ENCODE measurements at regions not wholly inside any gene's neighbourhood (a gene's known extent, or its start where the extent isn't known, plus 50 kb on each side); places are given as distances from the start of the nearest gene placed in this dataset. TPM values are rescaled to one million over a fixed set of nuclear protein-coding genes. Genes with fewer than 3 reads are reported as not detected.

GRCh38 chrX:71859637-71860036, 51.0 kb upstream of the NHSL2 start:
- no peaks in the 10 kb centered on the region for H3K9me3 ChIP-seq (replicated peaks; ENCODE audit: control insufficient read depth, insufficient read depth, low read length)
- no peak overlapping the region for H3K4me3 ChIP-seq (replicated peaks in 1 of 3; ENCODE audit: insufficient read depth in 1 of 3, low read depth in 1 of 3, low read length in 3 of 3)
- no peaks in the 10 kb centered on the region for H4K20me1 ChIP-seq (replicated peaks; ENCODE audit: control insufficient read depth, extremely low read depth, insufficient read depth, low read length)
- FAIRE-seq, result no peak
- intact Hi-C loops (cut with micrococcal nuclease), result loop anchor here (2.0 kb wide), 1 partner anchor 267 kb away; no protein-coding TSS in a partner anchor
- no peak overlapping the region for H3K4me2 ChIP-seq (ENCODE audit: insufficient read depth, low read length)
- no peak for TF ChIP-seq MAX (IDR thresholded peaks at IDR 0.05; ENCODE audit: insufficient read depth, insufficient read length)
- TF ChIP-seq CTCF (IDR thresholded peaks at IDR 0.05; ENCODE audit: extremely low read depth in 1 of 2, insufficient read depth in 1 of 2, low read depth in 1 of 2, low read length in 2 of 2), result peak; percentile 29 to 31
- BruUV-seq (replicated peaks), result no TSS peak
- no peak overlapping the region for H3K27ac ChIP-seq (ENCODE audit: insufficient read depth, low read depth, low read length)
- no peaks in the 10 kb centered on the region for H3K36me3 ChIP-seq (ENCODE audit: control insufficient read depth in 2 of 2, extremely low read depth in 1 of 2, insufficient read depth in 2 of 2, low read length in 2 of 2)
- CTCF ChIA-PET, result interaction anchor here (1.2 kb wide), 1 partner anchor 190 kb away, joined by 8 read pairs; no protein-coding TSS in a partner anchor
- DNase-seq (ENCODE audit: low read depth, low spot score), result peak; percentile 20
- dilution Hi-C loops (cut with MboI; ENCODE audit: extremely low pct_ligation_motif_present, low sequenced_read_pairs), result no loop called here
- H3K9me1 ChIP-seq (replicated peaks; ENCODE audit: control insufficient read depth, extremely low read depth, insufficient read depth, low read length), result no peaks in the 10 kb centered on the region
- H3K9ac ChIP-seq (replicated peaks; ENCODE audit: extremely low read depth, insufficient read depth, low read length), result no peak overlapping the region
- H3K4me1 ChIP-seq (ENCODE audit: control insufficient read depth, extremely low read depth, insufficient read depth, low read length), result no peaks in the 10 kb centered on the region
- H3K27me3 ChIP-seq (ENCODE audit: control insufficient read depth in 2 of 2, insufficient read depth in 2 of 2, low read length in 2 of 2), result peaks cover 0 to 1% of the 10 kb centered on the region in 2 experiments
- H3K79me2 ChIP-seq (ENCODE audit: control insufficient read depth, insufficient read depth, low read length), result no peaks in the 10 kb centered on the region
- POLR2A ChIA-PET, result no interaction called here
- no peak overlapping the region for H2AFZ ChIP-seq (ENCODE audit: low read depth, low read length)

Small RNA genes in the stretch of these regions (small RNA-seq; reads per million reads assigned to genes)
- not detected for gene BX276092.3 (ENCODE audit: insufficient read depth, insufficient read length, low read depth, low replicate concordance)
